Fibroblast of peridontal ligament (primary cell): ENCODE measurements at regions not wholly inside any gene's neighbourhood (a gene's known extent, or its start where the extent isn't known, plus 50 kb on each side); places are given as distances from the start of the nearest gene placed in this dataset.

Source experiments
- DNase-seq: peaks from one replicate; pipeline ENCODE4 v3.0.0-alpha.2; 2010; ENCODE audit errors: extremely low read depth

DNA sequence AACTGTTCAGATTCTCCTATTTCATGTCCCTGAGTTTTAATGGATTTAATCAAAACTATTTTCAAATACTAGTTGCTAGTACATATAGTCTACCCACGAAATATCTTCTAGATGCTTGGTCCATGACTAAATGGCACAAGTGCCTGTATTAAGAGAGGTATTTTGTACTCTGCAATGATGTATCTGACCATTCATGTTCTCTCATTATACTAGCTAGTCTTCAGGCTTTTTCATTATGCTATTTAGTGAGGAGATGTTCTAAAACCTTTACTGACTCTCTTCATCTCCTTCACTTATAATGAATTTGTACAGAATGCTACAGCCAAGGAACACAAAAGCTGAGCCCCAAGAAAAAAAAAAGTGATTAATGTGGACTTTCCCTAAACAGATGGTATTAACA, 222.5 kb downstream of the AHR start:
- DNase-seq = peak; percentile 25

DNA sequence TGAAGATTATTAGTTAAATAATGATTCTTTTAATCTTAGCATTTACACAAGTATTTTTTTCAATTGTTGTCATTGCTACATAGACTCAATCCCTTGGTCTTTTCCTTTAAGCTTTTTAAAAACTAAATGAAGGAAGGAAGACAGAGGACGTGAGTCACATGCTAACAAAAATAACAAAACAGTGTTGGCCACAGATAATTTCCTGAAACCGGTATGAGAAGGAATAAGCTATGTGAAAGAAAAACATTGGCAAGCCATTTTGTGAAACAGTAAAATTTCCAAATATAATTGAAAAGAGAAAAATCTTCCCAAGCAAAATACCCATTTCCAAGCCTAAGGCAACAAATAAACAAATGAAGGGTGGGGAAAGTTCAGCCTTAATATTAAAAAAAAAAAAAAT, 223.0 kb downstream of the AHR start:
- peak; percentile 80 for DNase-seq

DNA sequence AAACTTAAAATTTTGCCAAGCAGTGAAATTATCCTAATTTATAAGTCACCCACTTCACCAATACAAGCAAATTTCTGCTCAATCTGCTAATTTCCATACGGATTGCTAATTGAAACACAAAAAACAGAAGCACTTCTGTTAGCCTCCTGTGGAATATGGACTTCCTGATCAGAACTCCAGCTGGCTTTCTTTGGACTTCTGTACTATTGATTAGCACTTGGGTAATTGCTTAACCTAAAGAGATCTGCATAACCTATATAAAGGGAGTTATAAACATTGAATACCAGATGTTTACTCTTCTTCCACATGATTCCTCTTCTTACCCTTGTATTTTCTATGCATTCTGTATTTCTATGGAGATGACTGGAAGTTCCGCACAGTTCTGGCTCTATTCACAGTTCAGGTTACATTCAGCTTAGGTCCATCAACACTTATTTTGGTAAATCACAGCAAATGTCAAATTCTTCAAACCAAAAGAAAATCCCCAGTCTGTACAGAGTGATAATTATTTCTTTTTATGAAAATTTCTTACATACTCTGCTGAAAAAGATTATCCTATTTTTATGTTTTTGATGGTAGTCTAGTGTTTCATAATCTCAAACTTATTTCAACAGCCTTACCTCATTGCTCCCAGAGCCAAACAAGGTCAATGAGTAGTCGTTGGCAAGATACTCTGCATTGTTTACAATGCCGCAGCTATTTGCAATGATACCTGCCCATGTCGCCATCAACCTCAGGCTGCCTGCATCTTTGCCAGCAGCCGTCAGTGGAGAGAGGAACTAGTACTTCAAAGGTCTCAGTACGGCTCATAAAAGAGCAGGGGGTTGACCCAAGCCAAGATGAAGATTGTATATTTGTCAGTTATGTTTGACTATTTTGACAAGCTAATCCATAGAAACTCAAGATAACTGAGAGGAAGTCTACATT, 225.6 kb downstream of the AHR start:
- DNase-seq = peak; percentile 59

DNA sequence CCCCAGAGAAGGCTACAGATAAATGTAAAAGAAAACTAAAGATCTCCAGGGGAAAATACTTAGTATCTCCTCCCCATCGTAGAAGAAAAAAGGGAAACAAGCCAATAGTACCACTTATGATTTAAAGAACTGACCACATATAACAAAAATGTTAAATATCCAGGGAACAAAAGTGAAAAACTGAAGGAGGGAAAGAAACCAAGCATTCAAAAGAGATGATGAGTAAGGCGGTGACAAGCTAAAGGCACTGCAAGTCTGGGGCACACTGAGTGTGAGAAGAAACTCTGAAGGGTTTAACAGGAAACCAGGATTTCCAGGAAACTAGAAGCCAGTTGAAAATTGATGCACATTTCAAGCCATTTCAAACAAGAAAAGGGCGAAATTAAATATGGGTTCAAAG, 226.3 kb downstream of the AHR start:
- peak; percentile 50 for DNase-seq

DNA sequence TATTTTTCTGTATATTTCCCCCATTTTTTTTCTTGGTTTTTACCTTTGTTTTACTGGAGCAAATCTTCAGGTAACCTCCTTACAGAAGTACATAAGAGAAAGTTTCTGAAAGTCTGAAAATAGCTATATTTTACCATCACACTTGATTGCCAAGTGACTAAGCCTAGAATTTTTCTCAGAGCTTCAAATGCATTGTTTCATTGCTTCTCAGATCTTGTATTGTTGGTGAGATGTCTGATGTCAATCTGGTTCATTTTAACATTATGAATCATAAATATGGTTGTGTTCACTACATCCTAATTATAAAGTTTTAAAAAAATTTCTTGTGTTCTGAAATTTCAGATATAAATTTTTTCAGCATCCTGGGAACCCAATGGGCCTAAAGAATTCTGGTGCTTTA, 228.2 kb downstream of the AHR start:
- DNase-seq = peak; percentile 34

DNA sequence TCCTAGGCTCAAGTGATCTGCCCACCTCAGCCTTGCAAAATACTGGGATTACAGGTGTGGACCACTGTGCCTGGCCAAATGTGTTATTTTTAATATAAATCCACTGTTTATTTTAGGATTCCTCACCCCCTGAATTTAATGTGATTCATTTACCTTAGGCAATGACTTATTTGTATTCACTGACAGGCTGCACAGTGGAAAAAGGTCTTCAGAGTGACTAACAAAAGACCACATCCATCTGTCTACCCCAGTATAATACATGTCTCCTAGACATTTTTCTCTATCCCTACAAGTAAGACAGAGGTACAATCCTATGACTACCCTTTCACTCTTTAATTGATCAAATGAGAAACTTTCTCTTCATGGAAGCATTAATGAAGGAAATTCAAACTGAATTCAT, 230.2 kb downstream of the AHR start:
- DNase-seq = no peak

DNA sequence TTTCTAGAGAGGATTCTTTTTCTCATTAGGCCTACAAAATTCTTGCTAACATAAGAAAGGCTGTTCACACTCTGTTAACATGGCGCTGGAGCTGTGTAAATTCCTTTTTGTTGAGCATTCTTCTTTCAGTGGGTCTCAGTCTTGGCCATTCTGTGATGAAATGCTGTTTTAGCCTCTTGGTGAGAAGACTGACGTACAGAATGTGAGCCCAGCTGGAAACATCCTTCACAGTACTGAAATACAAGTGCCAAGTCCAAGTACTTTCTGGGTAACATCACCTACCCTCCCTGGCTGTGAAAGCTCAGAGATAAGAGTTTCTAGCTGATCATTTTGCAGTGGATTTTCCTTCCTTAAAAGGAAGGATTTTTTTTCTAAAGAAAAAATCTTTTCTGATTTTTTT, 231.8 kb downstream of the AHR start:
- DNase-seq = peak; percentile 49

DNA sequence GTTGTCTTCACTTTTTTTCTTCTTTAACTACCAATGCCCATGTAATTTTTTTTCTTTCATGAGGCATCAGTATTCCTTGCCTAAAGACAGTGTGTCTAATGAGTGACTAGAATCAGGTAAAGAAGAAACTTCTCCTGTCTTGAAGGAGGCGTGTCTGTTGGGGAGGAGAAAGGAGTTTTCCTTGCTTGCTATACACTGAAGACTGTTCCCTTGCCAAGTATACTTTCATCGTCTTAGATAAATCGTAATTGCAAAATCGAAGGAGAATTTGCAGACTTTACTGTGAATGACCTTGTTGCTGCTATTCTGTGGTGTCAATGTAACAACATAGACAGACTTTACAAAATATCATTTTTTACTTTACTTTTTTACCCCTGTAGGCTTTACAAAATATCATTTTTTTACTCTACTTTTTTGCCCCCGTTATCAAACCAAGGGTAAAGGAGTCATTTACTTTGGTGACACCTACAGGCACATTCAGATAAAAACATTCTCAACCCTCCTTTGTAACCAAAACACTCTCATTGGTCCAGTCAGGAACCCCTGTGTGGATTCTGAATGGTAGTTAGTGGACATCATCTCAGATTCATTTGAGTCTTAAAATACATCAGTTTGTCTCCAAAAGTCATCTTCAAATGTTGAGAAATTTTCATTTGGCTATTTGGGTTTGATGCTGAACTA, 232.4 kb downstream of the AHR start:
- DNase-seq = peak; percentile 42

DNA sequence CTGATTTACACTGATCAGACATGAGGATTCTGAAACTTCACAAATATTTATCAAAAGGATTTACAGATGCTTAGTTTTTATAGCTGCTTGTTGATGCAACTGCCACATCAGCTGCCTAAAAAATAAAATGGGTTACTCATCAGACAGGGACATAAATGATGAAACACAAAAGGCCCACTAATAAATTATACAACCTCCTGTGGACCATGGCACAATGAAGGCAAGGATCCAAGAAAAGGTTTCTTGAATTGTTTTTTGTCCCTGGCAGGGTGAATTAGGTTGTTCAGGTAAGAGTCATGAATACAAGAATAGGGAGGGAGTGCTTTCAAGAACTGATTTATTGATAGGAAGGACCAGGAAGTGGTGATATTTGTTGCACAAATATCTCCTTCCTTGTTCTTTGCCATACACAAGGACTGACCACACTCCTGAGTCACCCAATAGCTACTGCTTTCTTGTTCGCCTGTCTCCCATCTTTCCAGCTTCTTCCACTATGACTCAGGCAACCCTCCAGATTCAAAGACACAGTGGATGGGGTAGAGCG, 234.5 kb downstream of the AHR start:
- DNase-seq = peak; percentile 81

DNA sequence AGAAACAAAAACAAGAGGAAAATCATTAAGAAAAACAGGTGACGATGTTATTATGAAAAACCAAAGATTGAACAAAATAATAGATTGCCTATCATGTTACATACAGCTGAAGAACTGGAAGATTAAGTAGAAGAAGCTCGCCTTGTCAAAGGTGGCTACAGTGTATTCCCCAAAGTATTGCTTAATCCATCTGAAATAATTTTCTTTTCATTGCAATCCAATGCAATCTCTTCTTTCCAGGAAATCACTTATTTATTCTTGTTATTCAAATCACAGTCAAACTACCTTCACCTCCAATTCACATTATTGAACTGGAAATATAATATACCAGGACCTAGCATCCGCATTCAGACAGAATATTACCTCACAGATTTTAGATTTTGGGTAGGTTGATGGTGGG, 235.9 kb downstream of the AHR start:
- DNase-seq = no peak

DNA sequence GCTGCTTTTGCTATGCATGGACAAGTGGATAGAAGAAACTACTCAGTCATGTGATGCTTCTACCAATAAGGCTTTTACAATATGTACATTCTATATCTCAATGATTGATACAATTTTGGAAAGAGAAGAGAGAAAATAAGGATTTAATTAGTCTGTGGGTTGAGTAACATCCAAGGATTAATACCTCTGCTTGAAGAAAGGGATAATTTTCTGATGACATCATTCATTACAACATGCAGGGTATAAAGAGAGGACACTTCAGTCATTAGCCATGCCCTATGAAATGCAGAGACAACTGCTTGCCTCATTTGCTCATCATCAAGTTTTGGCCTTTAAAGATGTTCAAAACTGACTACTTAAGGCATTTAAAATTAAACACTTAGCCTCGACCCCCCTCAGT, 237.3 kb downstream of the AHR start:
- peak; percentile 62 for DNase-seq

DNA sequence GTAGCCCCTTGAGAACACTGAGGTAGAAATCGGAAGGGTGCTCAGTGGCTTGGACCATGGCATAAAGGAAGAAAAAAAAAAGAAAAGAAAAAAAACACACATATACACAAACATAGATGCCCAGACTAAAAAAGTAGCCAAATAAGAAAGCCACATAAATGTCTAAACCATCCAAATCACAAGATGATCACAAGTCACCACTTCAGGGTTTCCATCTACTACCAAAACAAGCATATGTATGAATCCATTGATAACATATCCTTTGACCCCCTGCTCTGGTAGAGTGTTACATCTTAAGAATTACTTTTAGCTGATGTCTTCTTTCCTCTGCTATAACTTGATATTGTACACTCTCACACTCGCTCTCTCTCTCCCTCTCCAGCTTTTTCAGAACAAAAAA, 245.9 kb downstream of the AHR start:
- DNase-seq = no peak

DNA sequence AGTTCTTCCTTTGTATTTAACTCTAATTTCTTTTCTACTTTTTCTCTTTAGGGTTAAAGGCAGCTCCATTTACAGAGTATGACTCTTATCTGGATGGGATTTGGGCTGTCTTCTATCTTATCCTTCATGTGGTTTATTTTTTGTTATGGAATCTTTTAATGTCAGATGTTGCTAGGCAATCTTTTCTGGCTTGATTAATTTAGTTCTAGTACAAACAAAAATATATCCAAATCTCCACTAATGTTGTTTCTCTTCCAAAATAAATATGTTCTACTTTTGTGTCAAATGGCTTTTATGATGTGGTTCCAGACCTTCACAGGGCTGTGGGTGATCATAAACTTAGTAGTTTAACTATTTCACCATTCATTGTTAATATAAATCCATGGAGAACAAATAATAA, 246.9 kb downstream of the AHR start:
- DNase-seq = no peak

DNA sequence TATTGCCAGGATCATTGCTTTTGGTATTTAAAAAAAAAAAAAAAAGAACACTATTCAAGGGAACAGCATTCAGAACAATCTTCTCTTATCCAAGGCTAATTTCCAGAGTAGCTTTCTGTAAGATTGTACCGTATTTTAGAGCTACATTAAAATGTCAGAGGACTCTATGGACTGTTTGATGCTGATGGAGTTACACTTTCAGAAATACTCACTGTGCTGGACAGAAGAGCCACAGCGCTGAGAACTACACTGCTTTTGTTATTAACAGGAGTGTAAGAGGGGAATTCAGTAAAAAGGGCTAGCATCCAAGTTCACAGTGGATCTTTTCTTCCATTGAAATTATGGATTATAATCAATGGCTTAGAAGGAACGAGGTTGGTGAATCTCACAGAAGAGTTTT, 247.7 kb downstream of the AHR start:
- no peak for DNase-seq

DNA sequence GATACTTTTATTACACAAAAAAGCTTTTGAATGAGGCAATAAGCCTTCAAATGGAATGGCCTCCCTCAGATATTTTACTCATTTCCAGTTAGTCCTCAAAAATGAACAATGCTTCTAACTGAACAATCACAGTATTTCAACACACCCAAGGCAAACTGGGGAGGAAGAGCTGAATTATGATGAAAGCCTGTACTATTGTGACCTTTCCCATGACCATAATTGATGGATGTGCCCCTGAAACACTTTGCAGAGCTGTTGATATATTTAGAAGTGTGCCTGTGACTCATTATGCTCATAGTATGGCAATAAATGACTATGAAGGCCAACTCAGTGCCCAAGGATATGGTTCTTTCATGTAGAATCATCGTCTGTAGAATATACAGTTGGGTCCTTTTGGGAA, 248.1 kb downstream of the AHR start:
- peak; percentile 91 for DNase-seq

DNA sequence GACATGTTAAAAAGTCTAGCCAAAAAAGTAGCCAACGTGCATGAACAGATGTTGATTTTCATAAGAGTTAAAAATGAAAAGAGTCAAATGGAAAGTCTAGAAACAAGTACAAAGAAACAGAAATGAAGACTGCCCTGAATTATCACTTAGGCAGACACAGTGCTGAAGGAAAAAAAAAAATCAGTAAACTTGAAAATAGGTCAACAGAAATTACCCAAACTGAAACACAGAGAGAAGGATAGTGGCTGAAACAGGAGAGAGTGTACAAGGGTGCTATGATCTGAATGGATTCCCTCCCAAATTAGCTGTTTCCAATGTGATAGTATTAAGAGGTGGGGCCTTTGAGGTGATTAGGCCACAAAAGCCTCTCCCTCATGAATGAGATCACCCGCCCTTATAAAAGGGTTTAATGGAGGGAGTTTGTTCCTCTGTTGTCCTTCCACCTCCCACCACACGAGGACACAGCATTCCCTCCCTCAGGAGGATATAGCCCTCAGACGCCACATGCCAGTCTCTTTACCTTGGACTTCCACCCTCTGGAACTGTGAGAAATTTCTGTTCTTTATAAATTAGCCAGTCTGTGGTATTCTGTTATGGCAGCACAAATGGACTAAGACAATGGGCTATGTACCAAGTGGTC, 249.7 kb downstream of the AHR start:
- no peak for DNase-seq

DNA sequence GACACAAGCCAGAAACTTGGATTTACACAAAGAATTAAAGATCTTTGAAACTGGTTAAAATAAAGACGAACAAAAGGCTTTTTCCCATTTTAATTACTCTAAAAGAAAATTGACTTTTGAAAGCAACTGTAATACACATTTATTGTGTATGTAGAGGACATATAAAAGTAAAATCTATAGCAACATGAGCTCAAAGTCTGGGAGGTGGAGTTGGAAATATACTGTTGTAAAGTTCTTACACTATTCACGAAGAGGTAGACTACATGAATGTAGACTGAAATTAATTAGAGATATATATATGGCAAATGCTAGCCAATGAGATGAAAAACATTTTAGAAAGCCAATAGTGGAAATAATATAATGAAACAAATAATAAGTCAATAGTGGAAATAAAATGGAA, 251.0 kb downstream of the AHR start:
- DNase-seq = no peak

DNA sequence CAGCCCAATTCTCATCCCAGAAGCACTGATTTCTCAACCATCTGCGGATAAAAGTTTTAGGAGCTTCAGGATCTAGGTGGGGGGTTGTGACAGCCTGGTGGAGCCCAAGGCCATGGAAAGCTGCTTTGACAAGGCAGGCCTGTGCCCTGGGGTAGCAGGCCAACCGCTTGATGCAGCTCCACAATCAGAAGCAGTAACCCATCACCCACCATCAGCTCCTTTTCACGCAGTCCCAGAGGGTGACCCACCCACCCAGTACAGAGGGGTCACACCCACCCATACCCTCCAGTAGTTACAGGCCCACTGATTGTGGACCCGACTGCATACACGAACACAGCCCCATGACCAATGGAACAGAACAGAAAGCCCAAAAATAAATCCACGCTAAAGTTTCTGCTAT, 253.9 kb downstream of the AHR start:
- no peak for DNase-seq

DNA sequence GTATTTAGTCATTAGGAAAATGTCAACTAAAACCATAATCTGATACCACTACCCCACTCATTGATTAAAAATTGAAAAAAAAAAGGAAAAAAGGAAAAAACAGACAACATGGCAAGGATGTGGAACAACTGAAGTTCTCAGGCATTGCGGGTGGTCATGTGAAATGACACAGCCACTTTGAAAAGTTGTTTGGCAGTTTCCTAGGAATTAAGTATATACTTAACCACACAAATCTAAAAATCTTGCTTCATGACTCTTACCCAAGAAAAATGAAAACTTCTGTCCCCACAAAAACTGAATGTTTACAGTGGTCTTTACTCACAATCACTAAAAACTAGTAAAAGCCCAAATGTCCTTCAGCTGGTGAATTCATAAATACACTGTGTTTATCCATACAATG, 254.5 kb downstream of the AHR start:
- peak; percentile 80 for DNase-seq

DNA sequence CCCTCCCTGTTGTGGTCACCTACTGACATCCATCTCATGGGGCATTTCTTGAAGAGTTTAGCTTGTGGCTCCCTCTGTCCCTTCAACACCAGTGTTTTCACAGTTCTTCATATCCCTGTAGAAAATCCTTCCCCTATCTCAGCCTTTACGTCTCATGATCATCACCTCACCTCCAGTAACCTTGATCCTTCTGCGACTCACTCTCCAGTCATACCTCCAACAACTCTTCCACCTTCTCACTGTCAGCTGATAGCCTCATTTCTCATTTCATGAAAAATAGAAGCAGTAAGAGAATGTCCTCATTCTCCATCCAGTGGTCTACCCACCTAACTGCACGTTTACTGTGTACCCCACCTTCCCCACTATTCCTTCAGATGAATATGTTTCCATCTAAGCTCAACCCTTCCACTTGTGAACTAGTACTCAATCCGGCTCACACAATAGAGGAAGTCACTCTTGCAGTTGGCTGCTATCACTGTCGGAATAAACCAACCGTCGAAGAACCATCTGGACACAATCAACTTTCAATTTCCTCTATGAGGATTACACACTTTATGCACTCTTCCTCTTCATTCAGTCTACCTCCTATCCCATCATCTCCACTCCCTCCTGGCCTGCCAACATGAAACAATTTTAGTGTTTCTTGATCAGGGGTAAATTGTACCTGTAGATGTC, 256.0 kb downstream of the AHR start:
- DNase-seq = no peak

DNA sequence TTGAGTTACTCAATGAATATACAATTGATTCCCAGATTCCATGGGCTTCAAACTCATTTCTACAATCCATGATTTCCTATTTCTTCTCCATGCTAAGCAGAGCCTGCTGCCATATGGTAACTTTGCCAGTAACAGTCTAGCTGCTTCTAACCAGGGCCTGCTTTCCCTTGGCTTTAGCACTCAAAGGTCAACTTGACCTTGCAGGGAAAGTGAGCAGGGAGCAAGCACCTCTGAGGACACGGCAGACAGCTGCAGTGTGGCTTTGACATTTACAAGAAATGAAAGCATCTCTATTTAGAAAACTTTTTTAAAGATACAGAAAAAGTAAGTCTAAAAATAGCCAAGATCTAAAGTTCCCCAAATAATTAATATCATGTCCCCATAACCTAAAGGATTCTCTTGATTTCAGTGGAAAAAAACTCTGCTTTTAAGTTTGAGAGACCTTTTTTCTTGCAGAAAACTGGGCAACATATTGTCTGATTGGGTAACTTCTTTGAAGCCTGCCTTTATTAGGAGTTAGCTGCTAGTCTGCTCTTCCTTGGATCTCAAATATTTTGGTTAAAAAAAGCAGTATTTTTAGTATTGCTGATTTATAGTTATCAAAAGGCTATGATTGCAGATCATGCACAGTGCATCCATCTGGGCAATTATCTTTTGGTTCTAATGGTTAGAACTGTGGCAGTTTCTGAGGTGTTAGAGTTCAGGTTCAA, 257.9 kb downstream of the AHR start:
- no peak for DNase-seq
